Adrenal gland (tissue), 9 donors: ENCODE measurements at regions not wholly inside any gene's neighbourhood (a gene's known extent, or its start where the extent isn't known, plus 50 kb on each side); places are given as distances from the start of the nearest gene placed in this dataset.

ENCODE experiments used
- DNase-seq, 7 donors: peaks; one replicate each; pipeline ENCODE4 v3.0.0-alpha.2; 2019 to 2020
- H3K27ac ChIP-seq, 5 donors: fragments of 200-600 bp; sonication (generic) in 4 of 5; 1 replicate in 3 of 5; 2 replicates in 2 of 5; pipeline versions ENCODE4 v1.5.1 to v1.8.0; 2016 to 2020; ENCODE audit warnings: mild to moderate bottlenecking in 1 of 5
- H3K27me3 ChIP-seq: fragments of 200-600 bp; 2 replicates; pipeline ENCODE4 v1.8.0; 2021
- H3K36me3 ChIP-seq, 2 donors: fragments of 200-600 bp; replicated peaks in 1 of 2; 1 replicate in 1 of 2; 2 replicates in 1 of 2; pipeline versions ENCODE4 v1.5.1 to v1.8.0; 2018 to 2022
- H3K4me1 ChIP-seq, 2 donors: fragments of 200-600 bp; replicated peaks in 1 of 2; 1 replicate in 1 of 2; 2 replicates in 1 of 2; pipeline versions ENCODE4 v1.5.1 to v1.8.0; 2018 to 2021
- H3K4me3 ChIP-seq, 4 donors: fragments of 200-600 bp; sonication (generic) in 3 of 4; one replicate each; pipeline ENCODE4 v1.5.1; 2016 to 2018
- H3K9me3 ChIP-seq, 3 donors: fragments of 200-600 bp; sonication (generic) in 1 of 3; replicated peaks in 1 of 3; 1 replicate in 2 of 3; 2 replicates in 1 of 3; pipeline versions ENCODE4 v1.5.1 to v1.8.0; 2016 to 2021
- CTCF ChIP-seq, 6 experiments: fragments of 450-650 bp in 4 of 6; fragments of 200-600 bp in 2 of 6; sonication (generic) in 1 of 6; IDR thresholded peaks; 1 replicate in 5 of 6; 2 replicates in 1 of 6; pipeline versions ENCODE4 v1.5.1 to v1.8.0; 2016 to 2021; ENCODE audit warnings: antibody characterized with exemption in 6 of 6, mild to moderate bottlenecking in 2 of 6, moderate library complexity in 1 of 6
- POLR2A ChIP-seq, 2 donors: fragments of 450-650 bp; IDR thresholded peaks; one replicate each; pipeline ENCODE4 v1.6.1; 2017; ENCODE audit warnings: antibody characterized with exemption in 2 of 2, mild to moderate bottlenecking in 2 of 2, moderate library complexity in 1 of 2
- WGBS, 4 donors: extraction: QIAGEN DNeasy Blood & Tissue Kit in 2 of 4; methylation state at CpG; one replicate each; pipeline versions ENCODE4 v1.1.5 to v1.1.7; 2013 to 2017; 5-methylcytosine and 5-hydroxymethylcytosine counted together
- intact Hi-C, 2 donors: fragments of 100-400 bp; cut with DNase I; formaldehyde crosslinking; loops; one replicate each; pipeline versions ENCODE4 v1.14.1 to v1.15.0; 2022 to 2023
- donor health status: healthy with polysubstance abuse.
- donor health status: Bipolar disorder and iron deficiency.
- donor health status: DM: yes; HTN: yes; CAD: no.
- donor health status: DM: no; HTN: no; CAD: no.
- donor health status: DM: no; HTN: no; CAD: no.

DNA sequence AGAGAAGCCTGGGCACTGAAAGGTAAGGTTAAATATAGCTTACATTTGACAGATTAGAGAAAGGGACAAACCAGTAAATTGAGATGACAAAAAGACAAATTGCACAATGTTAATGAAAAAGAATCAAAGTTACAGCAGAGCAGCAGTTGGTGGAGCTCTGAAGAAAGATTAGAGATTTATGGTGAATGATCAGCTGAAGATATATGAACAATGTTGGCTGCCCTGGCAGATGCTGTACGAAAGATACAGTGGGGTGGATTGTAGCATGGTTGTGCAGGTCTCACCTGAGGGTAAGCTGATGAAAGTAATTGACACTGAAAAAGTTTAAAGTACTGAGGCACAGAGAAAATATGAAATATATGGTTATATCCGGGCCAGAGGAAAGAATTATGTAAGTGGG is 492.1 kb downstream of the ARHGEF28 start:
- Histone ChIP-seq H3K36me3 (no peaks in the 10 kb centered on the region), H3K4me3 (no peak overlapping the region), H3K4me1 (no peaks in the 10 kb centered on the region), H3K9me3 (no peaks in the 10 kb centered on the region), H3K27me3 (no peaks in the 10 kb centered on the region), H3K27ac (no peak overlapping the region)
- TF ChIP-seq CTCF (IDR thresholded peaks at IDR 0.05): no peak
- TF ChIP-seq POLR2A (IDR thresholded peaks at IDR 0.05): no peak
- intact Hi-C loops: no loop called here
- 63 to 92% (median 68%) methylated on average over 2 of the region's 2 CpGs for WGBS, 4 donors
- no peak for DNase-seq

DNA sequence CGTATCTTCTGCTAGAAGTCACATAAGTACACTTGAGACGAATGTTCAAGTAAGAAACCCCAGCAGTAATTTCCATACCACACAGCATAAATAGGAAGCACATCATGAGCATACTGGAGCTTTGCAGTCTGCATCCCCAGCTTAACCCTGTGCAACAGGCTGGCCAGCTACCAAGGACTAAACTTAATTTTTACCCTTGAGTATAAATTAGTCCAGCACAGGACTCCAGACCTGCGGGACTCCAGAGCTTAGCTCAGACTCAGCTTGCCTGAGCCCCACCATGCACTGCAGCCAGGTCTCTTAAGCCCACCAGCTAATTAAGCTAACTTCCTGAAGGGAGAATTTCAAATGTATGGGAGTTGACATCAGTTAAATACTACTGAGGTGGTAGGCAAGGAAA is 491.0 kb downstream of the ARHGEF28 start:
- intact Hi-C loops: no loop called here
- H3K4me1 ChIP-seq: no peaks in the 10 kb centered on the region
- no peak for DNase-seq
- H3K27me3 ChIP-seq: no peaks in the 10 kb centered on the region
- H3K36me3 ChIP-seq: no peaks in the 10 kb centered on the region
- H3K9me3 ChIP-seq: no peaks in the 10 kb centered on the region
- no peak overlapping the region for H3K4me3 ChIP-seq
- no peak overlapping the region for H3K27ac ChIP-seq
- WGBS, 4 donors: 74 to 96% (median 76%) methylated on average over 3 of the region's 3 CpGs
- TF ChIP-seq CTCF (IDR thresholded peaks at IDR 0.05) (no peak), POLR2A (IDR thresholded peaks at IDR 0.05) (no peak)

DNA sequence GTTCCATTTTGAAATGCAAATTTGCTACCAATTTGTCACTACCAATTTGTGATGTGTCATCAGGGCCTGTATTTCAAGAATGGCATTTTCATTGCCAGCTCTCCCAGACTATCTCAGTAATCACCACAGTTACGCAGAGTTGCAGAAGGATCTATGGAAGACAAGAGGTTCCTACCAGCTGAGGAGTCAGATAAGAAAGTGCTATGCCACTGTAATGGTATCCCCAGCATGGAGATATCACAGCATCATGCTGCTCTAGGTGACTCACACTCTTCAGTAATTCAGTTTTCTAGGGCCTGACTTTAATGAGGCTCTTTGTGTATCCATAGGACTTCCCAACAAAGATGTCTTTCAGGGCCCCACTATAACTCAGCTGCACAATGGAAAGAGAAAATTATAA is 490.3 kb downstream of the ARHGEF28 start:
- H3K36me3 ChIP-seq: no peaks in the 10 kb centered on the region
- intact Hi-C loops: no loop called here
- H3K27ac ChIP-seq: no peak overlapping the region
- WGBS, 4 donors: 93 to 100% (median 99%) methylated on average over 1 of the region's 1 CpG
- H3K4me3 ChIP-seq: no peak overlapping the region
- no peaks in the 10 kb centered on the region for H3K9me3 ChIP-seq
- H3K27me3 ChIP-seq: no peaks in the 10 kb centered on the region
- no peaks in the 10 kb centered on the region for H3K4me1 ChIP-seq
- no peak for TF ChIP-seq CTCF (IDR thresholded peaks at IDR 0.05)
- no peak for TF ChIP-seq POLR2A (IDR thresholded peaks at IDR 0.05)
- DNase-seq: no peak

DNA sequence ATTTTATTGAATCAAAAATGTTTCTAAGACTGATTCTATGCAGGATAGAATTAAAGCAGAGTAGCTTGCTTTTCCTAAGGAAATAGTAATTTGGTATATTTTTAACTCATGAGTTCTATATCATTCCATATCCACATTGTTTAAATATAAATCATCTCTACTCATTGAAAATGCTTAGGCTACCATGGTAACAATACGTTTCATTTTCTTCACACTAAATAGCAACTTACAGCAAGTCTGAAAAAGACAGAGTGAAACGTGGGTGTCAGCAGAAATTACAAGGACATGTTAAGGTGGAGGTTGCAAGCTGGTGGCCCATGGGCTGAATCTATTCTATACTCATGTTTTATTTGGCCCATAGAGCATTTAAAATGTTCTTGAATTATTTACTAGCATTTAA is 487.9 kb downstream of the ARHGEF28 start:
- no peaks in the 10 kb centered on the region for H3K27me3 ChIP-seq
- TF ChIP-seq POLR2A (IDR thresholded peaks at IDR 0.05) (no peak), CTCF (IDR thresholded peaks at IDR 0.05) (no peak)
- intact Hi-C loops: no loop called here
- DNase-seq: no peak
- no peak overlapping the region for H3K4me3 ChIP-seq
- H3K36me3 ChIP-seq: no peaks in the 10 kb centered on the region
- WGBS, 4 donors: 56 to 68% (median 64%) methylated on average over 2 of the region's 2 CpGs
- H3K27ac ChIP-seq: no peak overlapping the region
- H3K9me3 ChIP-seq: no peaks in the 10 kb centered on the region
- H3K4me1 ChIP-seq: no peaks in the 10 kb centered on the region
